ENCODE measurements at regions not wholly inside any gene's neighbourhood (a gene's known extent, or its start where the extent isn't known, plus 50 kb on each side); places are given as distances from the start of the nearest gene placed in this dataset.

GRCh38 chr5:2185646-2186471, 303.1 kb upstream of the IRX4 start:
- CTCF ChIA-PET, result interaction anchor here (1.0 kb wide), 1 partner anchor 37 kb away, joined by 3 read pairs; no protein-coding TSS in a partner anchor
- Histone ChIP-seq H3K9ac (ENCODE audit: low read length) (no peak overlapping the region), H3K4me2 (ENCODE audit: low read length) (no peak overlapping the region), H3K36me3 (ENCODE audit: control insufficient read depth in 1 of 2, insufficient read depth in 2 of 2, low read length in 2 of 2) (no peaks in the 10 kb centered on the region), H3K9me3 (ENCODE audit: control insufficient read depth in 1 of 2, insufficient read depth in 1 of 2, low read depth in 1 of 2, low read length in 2 of 2) (no peaks in the 10 kb centered on the region), H3K9me2 (ENCODE audit: insufficient read depth) (no peaks in the 10 kb centered on the region), H2AFZ (ENCODE audit: low read depth, low read length, poor library complexity, severe bottlenecking) (no peak overlapping the region), H3K27ac (ENCODE audit: low read depth, low read length) (no peak overlapping the region), H3K4me3 (replicated peaks in 1 of 2; ENCODE audit: low read depth in 1 of 2, low read length in 2 of 2) (no peak overlapping the region), H3K4me1 (ENCODE audit: control insufficient read depth in 1 of 2, insufficient read depth in 2 of 2, low read length in 2 of 2) (no peaks in the 10 kb centered on the region), H3K27me3 (ENCODE audit: insufficient read depth, low read length) (peaks cover 19% of the 10 kb centered on the region), H4K20me1 (ENCODE audit: insufficient read depth) (no peaks in the 10 kb centered on the region), H3K79me2 (ENCODE audit: insufficient read depth, low read length) (no peaks in the 10 kb centered on the region)
- TF ChIP-seq EZH2phosphoT487 (IDR thresholded peaks at IDR 0.05; ENCODE audit: borderline replicate concordance) (no peak), YY1 (IDR thresholded peaks at IDR 0.05; ENCODE audit: extremely low read depth, insufficient replicate concordance, low read depth, low read length) (no peak), EZH2 (IDR thresholded peaks at IDR 0.05) (no peak), ZNF274 (IDR thresholded peaks at IDR 0.05; ENCODE audit: low read depth, low read length) (no peak), FOSL1 (IDR thresholded peaks at IDR 0.05; ENCODE audit: low read depth) (no peak), ZFX (IDR thresholded peaks at IDR 0.05) (no peak), MAX (IDR thresholded peaks at IDR 0.05) (no peak), ELF1 (IDR thresholded peaks at IDR 0.05; ENCODE audit: borderline replicate concordance, low read depth) (no peak), SIN3A (IDR thresholded peaks at IDR 0.05; ENCODE audit: low read depth) (no peak), ATF3 (IDR thresholded peaks at IDR 0.05) (no peak), CBX3 (IDR thresholded peaks at IDR 0.05; ENCODE audit: low read depth) (no peak), POLR2A (IDR thresholded peaks at IDR 0.05; ENCODE audit: borderline replicate concordance, extremely low read depth, insufficient read depth, insufficient read length) (no peak), POLR2AphosphoS5 (IDR thresholded peaks at IDR 0.05; ENCODE audit: low read depth, low read length) (no peak), TCF7L2 (IDR thresholded peaks at IDR 0.05; ENCODE audit: borderline replicate concordance, extremely low read depth, insufficient read depth, insufficient read length) (no peak)
- RAD21 ChIA-PET (ENCODE audit: low non-redundant PET in 1 of 2, low total read pairs in 2 of 2, uncharacterized antibody in 2 of 2, unreplicated experiment in 2 of 2), result no interaction called here
- DNase-seq (ENCODE audit: low read depth, low spot score) (no peak), ATAC-seq (no peak)
- POLR2A ChIA-PET, result no interaction called here
- BruUV-seq (replicated peaks), result no TSS peak
- intact Hi-C loops (cut with micrococcal nuclease), result no loop called here

Data from HCT116 (cell line).